Epithelial cell of esophagus (primary cell): ENCODE measurements at regions not wholly inside any gene's neighbourhood (a gene's known extent, or its start where the extent isn't known, plus 50 kb on each side); places are given as distances from the start of the nearest gene placed in this dataset.

Experiments used
- DNase-seq: peaks from one replicate; pipeline ENCODE4 v3.0.0; 2010; ENCODE audit warnings: low read depth
- H3K4me3 ChIP-seq: 2 replicates; pipeline ENCODE4 v1.5.1; 2011; ENCODE audit warnings: mild to moderate bottlenecking, low read length, control low read depth
- CTCF ChIP-seq: IDR thresholded peaks from 2 replicates; pipeline ENCODE4 v1.5.1; 2011; ENCODE audit warnings: low read depth, mild to moderate bottlenecking, low read length, control low read depth, inconsistent platforms; ENCODE audit not compliant: insufficient read depth; ENCODE audit errors: missing control alignments

GRCh38 chr2:225891013-225891412, 491.5 kb downstream of the NYAP2 start:
- no peak for DNase-seq
- H3K4me3 ChIP-seq = no peak overlapping the region
- TF ChIP-seq CTCF = no peak

GRCh38 chr2:225889452-225889851, 489.9 kb downstream of the NYAP2 start:
- DNase-seq = peak; percentile 62
- H3K4me3 ChIP-seq = no peak overlapping the region
- peak; percentile 81 for TF ChIP-seq CTCF

- H3K4me3 ChIP-seq = no peak overlapping the region
- TF ChIP-seq CTCF = no peak
- peak; percentile 4 for DNase-seq
Observed at GRCh38 chr2:225867071-225867470, 467.6 kb downstream of the NYAP2 start.

- no peak overlapping the region for H3K4me3 ChIP-seq
- no peak for DNase-seq
- no peak for TF ChIP-seq CTCF
Observed at GRCh38 chr2:225865468-225865867, 466.0 kb downstream of the NYAP2 start.

GRCh38 chr2:225864394-225864793, 464.9 kb downstream of the NYAP2 start:
- DNase-seq = no peak
- H3K4me3 ChIP-seq = no peak overlapping the region
- no peak for TF ChIP-seq CTCF

- no peak for DNase-seq
- no peak for TF ChIP-seq CTCF
- no peak overlapping the region for H3K4me3 ChIP-seq
Observed at GRCh38 chr2:225842939-225843338, 443.4 kb downstream of the NYAP2 start.

- no peak for DNase-seq
- no peak overlapping the region for H3K4me3 ChIP-seq
- TF ChIP-seq CTCF = no peak
Observed at GRCh38 chr2:225841314-225841713, 441.8 kb downstream of the NYAP2 start.
